AG08396 (cell line): ENCODE measurements at regions not wholly inside any gene's neighbourhood (a gene's known extent, or its start where the extent isn't known, plus 50 kb on each side); places are given as distances from the start of the nearest gene placed in this dataset.

Experiments used
- DNase-seq: peaks from one replicate; pipeline ENCODE4 v3.0.0; 2012; ENCODE audit warnings: low spot score, mixed read lengths

- DNase-seq, result no peak
Measured at GRCh38 chr1:58911841-58912499, 128.1 kb upstream of the JUN start.

GRCh38 chr1:58914925-58915324 is 131.1 kb upstream of the JUN start:
- DNase-seq, result no peak

- no peak for DNase-seq
Measured at GRCh38 chr1:58917436-58917835, 133.6 kb upstream of the JUN start.

- DNase-seq, result no peak
Measured at GRCh38 chr1:58919226-58919958, 135.5 kb upstream of the JUN start.

GRCh38 chr1:58919959-58920321 is 136.1 kb upstream of the JUN start:
- no peak for DNase-seq

- DNase-seq, result no peak
Measured at GRCh38 chr1:58921342-58921741, 137.5 kb upstream of the JUN start.

- DNase-seq, result no peak
Measured at GRCh38 chr1:58921751-58922150, 137.9 kb upstream of the JUN start.

- DNase-seq, result no peak
Measured at GRCh38 chr1:58922302-58923089, 138.6 kb upstream of the JUN start.

- DNase-seq, result no peak
Measured at GRCh38 chr1:58923090-58923470, 139.2 kb upstream of the JUN start.

- no peak for DNase-seq
Measured at GRCh38 chr1:58924016-58924565, 140.2 kb upstream of the JUN start.

- DNase-seq, result no peak
Measured at GRCh38 chr1:58924821-58925220, 141.0 kb upstream of the JUN start.

GRCh38 chr1:58925247-58925646 is 141.4 kb upstream of the JUN start:
- DNase-seq, result no peak

- no peak for DNase-seq
Measured at GRCh38 chr1:58926152-58926551, 142.3 kb upstream of the JUN start.

- no peak for DNase-seq
Measured at GRCh38 chr1:58927041-58927721, 143.3 kb upstream of the JUN start.

GRCh38 chr1:58927722-58928085 is 143.9 kb upstream of the JUN start:
- DNase-seq, result no peak

- DNase-seq, result no peak
Measured at GRCh38 chr1:58928514-58928913, 144.7 kb upstream of the JUN start.

GRCh38 chr1:58929671-58930325 is 146.0 kb upstream of the JUN start:
- DNase-seq, result no peak

GRCh38 chr1:58931024-58931423 is 147.2 kb upstream of the JUN start:
- DNase-seq, result no peak

GRCh38 chr1:58931756-58932155 is 147.9 kb upstream of the JUN start:
- no peak for DNase-seq

- DNase-seq, result peak; percentile 75
Measured at GRCh38 chr1:58932859-58933598, 149.2 kb upstream of the JUN start.

GRCh38 chr1:58933599-58933926 is 149.7 kb upstream of the JUN start:
- DNase-seq, result no peak
